ENCODE measurements at regions not wholly inside any gene's neighbourhood (a gene's known extent, or its start where the extent isn't known, plus 50 kb on each side); places are given as distances from the start of the nearest gene placed in this dataset.
"Not testable (repeated sequence)": the region's sequence is repeated elsewhere in the genome, so short reads cannot be mapped to it uniquely, and the experiment has no call there.

GRCh38 chr13:79621449-79621848, 140.5 kb downstream of the NDFIP2 start:
- CTCF ChIA-PET, result no interaction called here
- TF ChIP-seq CTCF (IDR thresholded peaks at IDR 0.05; ENCODE audit: control extremely low read depth, extremely low read depth, low read depth, missing control alignments), result no peak
- POLR2A ChIA-PET, result no interaction called here
- DNase-seq (ENCODE audit: extremely low spot score), result no peak

GRCh38 chr13:79614250-79614918, 133.4 kb downstream of the NDFIP2 start:
- ChIA-PET CTCF (interaction anchor here (1.7 kb wide), 1 partner anchor 13 kb away, joined by 4 read pairs; no protein-coding TSS in a partner anchor), POLR2A (no interaction called here)
- no peak for DNase-seq (ENCODE audit: extremely low spot score)
- TF ChIP-seq CTCF (IDR thresholded peaks at IDR 0.05; ENCODE audit: control extremely low read depth, extremely low read depth, low read depth, missing control alignments), result no peak

- DNase-seq (ENCODE audit: extremely low spot score), result no peak
- POLR2A ChIA-PET, result no interaction called here
- CTCF ChIA-PET, result no interaction called here
- no peak for TF ChIP-seq CTCF (IDR thresholded peaks at IDR 0.05; ENCODE audit: control extremely low read depth, extremely low read depth, low read depth, missing control alignments)
Measured at GRCh38 chr13:79612604-79613003, 131.6 kb downstream of the NDFIP2 start.

DNA sequence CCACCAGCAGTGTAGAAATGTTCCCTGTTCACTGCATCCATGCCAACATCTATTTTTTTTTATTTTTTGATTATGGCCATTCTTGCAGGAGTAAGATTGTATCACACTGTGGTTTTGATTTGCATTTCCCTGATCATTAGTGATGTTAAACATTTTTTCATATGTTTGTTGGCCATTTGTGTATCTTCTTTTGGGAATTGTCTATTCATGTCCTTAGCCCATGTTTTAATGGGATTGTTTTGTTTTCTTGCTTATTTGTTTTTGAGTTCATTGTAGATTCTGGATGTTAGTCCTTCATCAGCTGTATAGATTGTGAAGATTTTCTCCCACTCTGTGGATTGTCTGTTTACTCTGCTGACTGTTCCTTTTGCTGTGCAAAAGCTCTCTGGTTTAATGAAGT, 126.9 kb downstream of the NDFIP2 start:
- CTCF ChIA-PET, POLR2A ChIA-PET: not testable (repeated sequence)

More for the DNA sequence above, 126.9 kb downstream of the NDFIP2 start:
- not testable (repeated sequence) for DNase-seq (ENCODE audit: extremely low spot score)
